ENCODE measurements at regions not wholly inside any gene's neighbourhood (a gene's known extent, or its start where the extent isn't known, plus 50 kb on each side); places are given as distances from the start of the nearest gene placed in this dataset.

GRCh38 chr20:7760247-7761031 is 179.8 kb downstream of the HAO1 start:
- TF ChIP-seq SUZ12 (IDR thresholded peaks at IDR 0.05): no peak
- no peak for TF ChIP-seq PKNOX1 (IDR thresholded peaks at IDR 0.05)
- TF ChIP-seq ELF4 (IDR thresholded peaks at IDR 0.05): no peak
- no peak for TF ChIP-seq HDGF (IDR thresholded peaks at IDR 0.05; ENCODE audit: borderline replicate concordance)
- TF ChIP-seq ZNF384 (IDR thresholded peaks at IDR 0.05): no peak
- no peak for TF ChIP-seq L3MBTL2 (conservative IDR thresholded peaks at IDR 0.05)
- no peak for TF ChIP-seq TARDBP (IDR thresholded peaks at IDR 0.05)
- no peak for TF ChIP-seq FOXM1 (IDR thresholded peaks at IDR 0.05; ENCODE audit: borderline replicate concordance)
- TF ChIP-seq NFRKB (IDR thresholded peaks at IDR 0.05): no peak
- no peak for TF ChIP-seq BHLHE40 (IDR thresholded peaks at IDR 0.05; ENCODE audit: borderline replicate concordance)
- no peak for TF ChIP-seq CTBP1 (IDR thresholded peaks at IDR 0.05; ENCODE audit: borderline replicate concordance)
- TF ChIP-seq LEF1 (IDR thresholded peaks at IDR 0.05; ENCODE audit: borderline replicate concordance): no peak
- no peak for TF ChIP-seq FOXK2 (IDR thresholded peaks at IDR 0.05)
- TF ChIP-seq ARNT (IDR thresholded peaks at IDR 0.05): no peak
- no peak for TF ChIP-seq FOXA1 (IDR thresholded peaks at IDR 0.05)
- no peak for TF ChIP-seq SP1 (IDR thresholded peaks at IDR 0.05)
- ChIA-PET CTCF (interaction anchor here (0.6 kb wide), 1 partner anchor 44 kb away, joined by 3 read pairs; no protein-coding TSS in a partner anchor), POLR2A (no interaction called here)
- DNase-seq (ENCODE audit: extremely low spot score): no peak

DNA sequence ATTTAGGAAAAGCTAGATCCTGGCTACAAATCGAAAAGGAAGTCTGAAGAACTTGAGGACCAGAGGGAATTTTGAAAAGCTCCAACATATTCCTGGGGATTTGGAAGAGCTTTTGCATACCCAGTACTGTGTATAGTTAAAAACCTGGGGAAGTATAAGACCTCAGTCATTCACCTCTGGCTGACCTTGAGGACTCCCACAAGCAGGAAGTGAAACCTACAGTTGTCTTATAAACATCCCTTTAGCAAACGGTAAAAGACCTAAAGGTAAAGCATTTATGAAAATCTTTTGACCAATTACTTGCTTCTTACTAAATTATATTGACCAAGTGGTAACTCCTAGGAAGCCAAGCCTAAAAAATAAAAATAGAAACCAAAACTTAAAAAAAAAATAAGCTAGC is 175.0 kb downstream of the HAO1 start:
- POLR2A ChIA-PET: no interaction called here

GRCh38 chr20:7770046-7770445 is 170.2 kb downstream of the HAO1 start:
- TF ChIP-seq HDGF (IDR thresholded peaks at IDR 0.05; ENCODE audit: borderline replicate concordance): no peak
- TF ChIP-seq PKNOX1 (IDR thresholded peaks at IDR 0.05): no peak
- TF ChIP-seq SUZ12 (IDR thresholded peaks at IDR 0.05): no peak
- TF ChIP-seq FOXM1 (IDR thresholded peaks at IDR 0.05; ENCODE audit: borderline replicate concordance): no peak
- TF ChIP-seq L3MBTL2 (conservative IDR thresholded peaks at IDR 0.05): no peak
- no peak for TF ChIP-seq FOXK2 (IDR thresholded peaks at IDR 0.05)
- no peak for TF ChIP-seq SP1 (IDR thresholded peaks at IDR 0.05)
- TF ChIP-seq BHLHE40 (IDR thresholded peaks at IDR 0.05; ENCODE audit: borderline replicate concordance): no peak
- no peak for TF ChIP-seq ARNT (IDR thresholded peaks at IDR 0.05)
- TF ChIP-seq CTBP1 (IDR thresholded peaks at IDR 0.05; ENCODE audit: borderline replicate concordance): no peak
- no peak for TF ChIP-seq FOXA1 (IDR thresholded peaks at IDR 0.05)
- no peak for TF ChIP-seq ELF4 (IDR thresholded peaks at IDR 0.05)
- TF ChIP-seq ZNF384 (IDR thresholded peaks at IDR 0.05): no peak
- TF ChIP-seq NFRKB (IDR thresholded peaks at IDR 0.05): no peak
- no peak for TF ChIP-seq TARDBP (IDR thresholded peaks at IDR 0.05)
- no peak for TF ChIP-seq LEF1 (IDR thresholded peaks at IDR 0.05; ENCODE audit: borderline replicate concordance)
- ChIA-PET CTCF (no interaction called here), POLR2A (no interaction called here)
- no peak for DNase-seq (ENCODE audit: extremely low spot score)

More for the DNA sequence above, 175.0 kb downstream of the HAO1 start:
- DNase-seq (ENCODE audit: extremely low spot score): no peak
- CTCF ChIA-PET: no interaction called here
- TF ChIP-seq FOXM1 (IDR thresholded peaks at IDR 0.05; ENCODE audit: borderline replicate concordance) (no peak), PKNOX1 (IDR thresholded peaks at IDR 0.05) (no peak), SUZ12 (IDR thresholded peaks at IDR 0.05) (no peak), SP1 (IDR thresholded peaks at IDR 0.05) (no peak), CTBP1 (IDR thresholded peaks at IDR 0.05; ENCODE audit: borderline replicate concordance) (no peak), TARDBP (IDR thresholded peaks at IDR 0.05) (no peak), BHLHE40 (IDR thresholded peaks at IDR 0.05; ENCODE audit: borderline replicate concordance) (no peak), HDGF (IDR thresholded peaks at IDR 0.05; ENCODE audit: borderline replicate concordance) (no peak), L3MBTL2 (conservative IDR thresholded peaks at IDR 0.05) (no peak), FOXA1 (IDR thresholded peaks at IDR 0.05) (no peak), FOXK2 (IDR thresholded peaks at IDR 0.05) (no peak), ZNF384 (IDR thresholded peaks at IDR 0.05) (no peak), ARNT (IDR thresholded peaks at IDR 0.05) (no peak), LEF1 (IDR thresholded peaks at IDR 0.05; ENCODE audit: borderline replicate concordance) (no peak), ELF4 (IDR thresholded peaks at IDR 0.05) (no peak), NFRKB (IDR thresholded peaks at IDR 0.05) (no peak)

GRCh38 chr20:7770578-7770977 is 169.7 kb downstream of the HAO1 start:
- ChIA-PET POLR2A (no interaction called here), CTCF (no interaction called here)
- no peak for DNase-seq (ENCODE audit: extremely low spot score)
- TF ChIP-seq CTBP1 (IDR thresholded peaks at IDR 0.05; ENCODE audit: borderline replicate concordance) (no peak), NFRKB (IDR thresholded peaks at IDR 0.05) (no peak), TARDBP (IDR thresholded peaks at IDR 0.05) (no peak), BHLHE40 (IDR thresholded peaks at IDR 0.05; ENCODE audit: borderline replicate concordance) (no peak), FOXA1 (IDR thresholded peaks at IDR 0.05) (no peak)

DNA sequence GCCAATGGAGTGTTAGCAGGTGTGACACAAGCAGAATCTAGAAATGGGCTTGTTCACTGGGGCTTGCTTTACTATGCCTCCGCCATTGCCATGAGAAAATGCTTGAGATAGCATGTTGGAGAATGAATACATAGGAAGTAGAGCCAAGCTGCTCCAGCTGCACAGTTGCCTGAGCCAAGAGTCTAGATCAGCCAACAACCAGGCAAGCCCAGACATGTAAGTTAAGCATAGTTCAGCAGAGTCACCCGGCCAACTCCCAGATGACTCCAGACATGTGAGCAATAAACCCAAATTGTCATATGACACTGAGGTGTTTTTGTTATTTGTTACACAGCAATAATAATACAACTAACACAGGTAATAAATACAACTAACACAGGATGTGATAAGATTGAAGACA is 167.9 kb downstream of the HAO1 start:
- DNase-seq (ENCODE audit: extremely low spot score): no peak
- ChIA-PET CTCF (no interaction called here), POLR2A (no interaction called here)
- no peak for TF ChIP-seq FOXA1 (IDR thresholded peaks at IDR 0.05)
- TF ChIP-seq L3MBTL2 (conservative IDR thresholded peaks at IDR 0.05): no peak
- no peak for TF ChIP-seq LEF1 (IDR thresholded peaks at IDR 0.05; ENCODE audit: borderline replicate concordance)
- no peak for TF ChIP-seq HDGF (IDR thresholded peaks at IDR 0.05; ENCODE audit: borderline replicate concordance)
- TF ChIP-seq PKNOX1 (IDR thresholded peaks at IDR 0.05): no peak
- TF ChIP-seq BHLHE40 (IDR thresholded peaks at IDR 0.05; ENCODE audit: borderline replicate concordance): no peak
- TF ChIP-seq CTBP1 (IDR thresholded peaks at IDR 0.05; ENCODE audit: borderline replicate concordance): no peak
- no peak for TF ChIP-seq NFRKB (IDR thresholded peaks at IDR 0.05)
- no peak for TF ChIP-seq ARNT (IDR thresholded peaks at IDR 0.05)
- no peak for TF ChIP-seq TARDBP (IDR thresholded peaks at IDR 0.05)
- no peak for TF ChIP-seq FOXM1 (IDR thresholded peaks at IDR 0.05; ENCODE audit: borderline replicate concordance)
- no peak for TF ChIP-seq ELF4 (IDR thresholded peaks at IDR 0.05)
- no peak for TF ChIP-seq ZNF384 (IDR thresholded peaks at IDR 0.05)
- no peak for TF ChIP-seq FOXK2 (IDR thresholded peaks at IDR 0.05)
- TF ChIP-seq SUZ12 (IDR thresholded peaks at IDR 0.05): no peak
- no peak for TF ChIP-seq SP1 (IDR thresholded peaks at IDR 0.05)
